ENCODE measurements at regions not wholly inside any gene's neighbourhood (a gene's known extent, or its start where the extent isn't known, plus 50 kb on each side); places are given as distances from the start of the nearest gene placed in this dataset.

- Histone ChIP-seq H3K4me3 (replicated peaks in 1 of 2; ENCODE audit: low read depth in 1 of 2, low read length in 2 of 2) (no peak overlapping the region), H3K4me2 (ENCODE audit: low read length) (no peak overlapping the region), H3K79me2 (ENCODE audit: insufficient read depth, low read length) (no peaks in the 10 kb centered on the region), H2AFZ (ENCODE audit: low read depth, low read length, poor library complexity, severe bottlenecking) (no peak overlapping the region), H3K9me3 (ENCODE audit: control insufficient read depth in 1 of 2, insufficient read depth in 1 of 2, low read depth in 1 of 2, low read length in 2 of 2) (no peaks in the 10 kb centered on the region), H3K27ac (ENCODE audit: low read depth, low read length) (no peak overlapping the region), H3K36me3 (ENCODE audit: control insufficient read depth in 1 of 2, insufficient read depth in 2 of 2, low read length in 2 of 2) (no peaks in the 10 kb centered on the region), H3K4me1 (ENCODE audit: control insufficient read depth in 1 of 2, insufficient read depth in 2 of 2, low read length in 2 of 2) (no peaks in the 10 kb centered on the region), H3K9me2 (ENCODE audit: insufficient read depth) (no peaks in the 10 kb centered on the region), H3K27me3 (ENCODE audit: insufficient read depth, low read length) (peaks cover 52% of the 10 kb centered on the region), H3K9ac (ENCODE audit: low read length) (no peak overlapping the region), H4K20me1 (ENCODE audit: insufficient read depth) (no peaks in the 10 kb centered on the region)
- ChIA-PET CTCF (no interaction called here), RAD21 (ENCODE audit: low non-redundant PET in 1 of 2, low total read pairs in 2 of 2, uncharacterized antibody in 2 of 2, unreplicated experiment in 2 of 2) (no interaction called here), POLR2A (no interaction called here)
- ATAC-seq (no peak), DNase-seq (ENCODE audit: low read depth, low spot score) (no peak)
- BruUV-seq (replicated peaks) = no TSS peak
- TF ChIP-seq JUND (IDR thresholded peaks at IDR 0.05) = no peak
- no peak for TF ChIP-seq YY1 (IDR thresholded peaks at IDR 0.05; ENCODE audit: extremely low read depth, insufficient replicate concordance, low read depth, low read length)
- TF ChIP-seq ELF1 (IDR thresholded peaks at IDR 0.05; ENCODE audit: borderline replicate concordance, low read depth) = no peak
- no peak for TF ChIP-seq ZFX (IDR thresholded peaks at IDR 0.05)
- no peak for TF ChIP-seq TCF7L2 (IDR thresholded peaks at IDR 0.05; ENCODE audit: borderline replicate concordance, extremely low read depth, insufficient read depth, insufficient read length)
- TF ChIP-seq REST (IDR thresholded peaks at IDR 0.05; ENCODE audit: low read depth) = no peak
- TF ChIP-seq SRF (IDR thresholded peaks at IDR 0.05; ENCODE audit: low read depth) = no peak
- no peak for TF ChIP-seq ZNF274 (IDR thresholded peaks at IDR 0.05; ENCODE audit: low read depth, low read length)
- TF ChIP-seq CEBPB (IDR thresholded peaks at IDR 0.05; ENCODE audit: low read depth) = no peak
- intact Hi-C loops (cut with micrococcal nuclease) = no loop called here
Measured at GRCh38 chr16:74031551-74031950, 265.1 kb upstream of the PSMD7 start.
